Endothelial cell (in vitro differentiated cells): ENCODE measurements at regions not wholly inside any gene's neighbourhood (a gene's known extent, or its start where the extent isn't known, plus 50 kb on each side); places are given as distances from the start of the nearest gene placed in this dataset.

Experiments used
- DNase-seq: peaks from one replicate; pipeline ENCODE4 v3.0.0; 2021; ENCODE audit warnings: low spot score
- H3K27ac Mint-ChIP-seq: one replicate; pipeline ENCODE4 v1.8.0; 2021; ENCODE audit warnings: mixed read lengths, inconsistent platforms; ENCODE audit not compliant: unreplicated experiment
- H3K27me3 Mint-ChIP-seq: one replicate; pipeline ENCODE4 v1.8.0; 2021; ENCODE audit warnings: mild to moderate bottlenecking, moderate library complexity, mixed read lengths, inconsistent platforms; ENCODE audit not compliant: unreplicated experiment
- H3K36me3 Mint-ChIP-seq: one replicate; pipeline ENCODE4 v1.8.0; 2021; ENCODE audit warnings: mild to moderate bottlenecking, low read depth, mixed read lengths, inconsistent platforms; ENCODE audit not compliant: unreplicated experiment
- H3K4me1 Mint-ChIP-seq: one replicate; pipeline ENCODE4 v1.8.0; 2021; ENCODE audit warnings: mild to moderate bottlenecking, mixed read lengths, inconsistent platforms; ENCODE audit not compliant: unreplicated experiment
- H3K4me3 Mint-ChIP-seq: one replicate; pipeline ENCODE4 v1.8.0; 2021; ENCODE audit warnings: mild to moderate bottlenecking, mixed read lengths, inconsistent platforms; ENCODE audit not compliant: unreplicated experiment
- H3K9me3 Mint-ChIP-seq: one replicate; pipeline ENCODE4 v1.8.0; 2021; ENCODE audit warnings: mixed read lengths, inconsistent platforms; ENCODE audit not compliant: unreplicated experiment
- TF ChIP-seq, protein P1 (sequence below): fragments of 200-600 bp; sonication (generic); IDR thresholded peaks from one replicate; pipeline ENCODE4 v1.5.0; 2021; ENCODE audit warnings: antibody characterized with exemption; ENCODE audit not compliant: unreplicated experiment

DNA sequence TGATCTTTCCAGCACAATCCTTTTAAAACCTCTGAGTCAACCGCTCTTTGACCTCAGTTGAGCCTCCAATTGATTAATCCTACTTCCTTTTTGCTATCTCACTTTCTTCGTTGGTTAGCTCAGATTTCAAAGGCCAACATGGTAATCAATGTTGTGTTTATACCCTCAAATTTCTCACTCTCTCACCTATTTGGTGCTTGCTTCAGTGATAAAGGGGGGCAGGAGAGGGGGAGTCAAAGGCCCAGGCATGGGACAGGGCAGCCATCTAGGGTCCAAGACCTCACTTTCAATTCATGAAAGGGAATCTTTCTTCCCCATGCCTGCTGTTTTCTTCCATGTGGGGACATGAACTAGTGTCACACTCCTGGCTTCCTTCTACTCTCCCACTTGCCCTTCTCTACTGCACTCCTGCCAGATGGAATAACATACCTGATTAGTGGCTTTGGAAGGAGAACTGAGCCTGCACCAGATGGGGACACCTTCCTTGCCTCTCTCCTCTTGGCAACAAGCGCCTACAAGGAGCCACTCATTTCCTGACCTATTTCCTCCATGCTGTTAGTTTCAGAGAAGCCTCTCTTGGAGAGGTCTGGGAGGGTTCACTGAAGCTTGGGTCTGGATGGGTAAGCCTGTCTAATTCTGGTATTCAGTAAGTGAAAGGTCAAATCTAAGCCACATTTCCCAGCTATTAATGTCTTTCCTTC, 73.3 kb upstream of the ARHGAP29 start:
- H3K9me3 Mint-ChIP-seq: no peaks in the 10 kb centered on the region
- TF ChIP-seq, protein P1, sequence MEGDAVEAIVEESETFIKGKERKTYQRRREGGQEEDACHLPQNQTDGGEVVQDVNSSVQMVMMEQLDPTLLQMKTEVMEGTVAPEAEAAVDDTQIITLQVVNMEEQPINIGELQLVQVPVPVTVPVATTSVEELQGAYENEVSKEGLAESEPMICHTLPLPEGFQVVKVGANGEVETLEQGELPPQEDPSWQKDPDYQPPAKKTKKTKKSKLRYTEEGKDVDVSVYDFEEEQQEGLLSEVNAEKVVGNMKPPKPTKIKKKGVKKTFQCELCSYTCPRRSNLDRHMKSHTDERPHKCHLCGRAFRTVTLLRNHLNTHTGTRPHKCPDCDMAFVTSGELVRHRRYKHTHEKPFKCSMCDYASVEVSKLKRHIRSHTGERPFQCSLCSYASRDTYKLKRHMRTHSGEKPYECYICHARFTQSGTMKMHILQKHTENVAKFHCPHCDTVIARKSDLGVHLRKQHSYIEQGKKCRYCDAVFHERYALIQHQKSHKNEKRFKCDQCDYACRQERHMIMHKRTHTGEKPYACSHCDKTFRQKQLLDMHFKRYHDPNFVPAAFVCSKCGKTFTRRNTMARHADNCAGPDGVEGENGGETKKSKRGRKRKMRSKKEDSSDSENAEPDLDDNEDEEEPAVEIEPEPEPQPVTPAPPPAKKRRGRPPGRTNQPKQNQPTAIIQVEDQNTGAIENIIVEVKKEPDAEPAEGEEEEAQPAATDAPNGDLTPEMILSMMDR: no peak
- DNase-seq: no peak
- H3K27ac Mint-ChIP-seq: no peak overlapping the region
- H3K4me1 Mint-ChIP-seq: peaks cover 3% of the 10 kb centered on the region
- no peaks in the 10 kb centered on the region for H3K27me3 Mint-ChIP-seq
- no peaks in the 10 kb centered on the region for H3K36me3 Mint-ChIP-seq
- H3K4me3 Mint-ChIP-seq: no peak overlapping the region

DNA sequence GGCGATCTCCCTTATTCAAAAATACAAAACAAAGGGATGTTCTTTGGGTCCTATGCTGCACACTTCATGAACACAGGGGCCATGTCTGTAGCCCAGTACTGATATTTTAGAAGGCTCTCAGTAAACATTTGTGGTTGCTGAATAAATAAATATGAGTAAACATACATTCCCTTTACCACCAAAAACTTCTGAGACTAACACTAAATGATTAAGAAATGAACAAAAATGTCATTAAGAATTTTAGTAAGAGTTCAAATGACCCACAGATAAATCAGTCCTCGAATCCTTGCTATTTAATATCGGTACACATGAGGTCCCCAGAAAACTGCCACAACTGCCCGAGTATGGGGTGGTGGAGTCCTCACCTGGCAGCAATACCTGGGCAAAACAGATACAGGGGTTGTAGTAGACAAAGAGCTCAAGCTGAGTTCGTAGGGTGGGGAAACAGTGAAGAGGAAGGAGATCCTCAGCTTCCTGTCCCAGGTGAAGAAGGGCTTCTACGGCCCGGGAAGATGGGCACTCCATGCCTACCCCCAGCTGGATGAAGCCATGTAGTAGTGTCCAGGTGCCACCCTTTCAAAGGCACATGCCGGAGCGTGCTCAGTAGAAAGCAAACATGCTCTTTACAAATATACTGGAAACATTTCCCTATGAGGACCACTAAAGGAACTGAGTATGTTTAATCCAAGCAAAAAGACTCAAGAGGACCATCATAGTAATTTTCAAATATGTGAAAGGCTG, 72.6 kb upstream of the ARHGAP29 start:
- Mint-ChIP-seq H3K4me3 (no peak overlapping the region), H3K4me1 (no peaks in the 10 kb centered on the region), H3K36me3 (no peaks in the 10 kb centered on the region), H3K27me3 (no peaks in the 10 kb centered on the region), H3K27ac (no peak overlapping the region), H3K9me3 (no peaks in the 10 kb centered on the region)
- no peak for DNase-seq
- TF ChIP-seq, protein P1: no peak

DNA sequence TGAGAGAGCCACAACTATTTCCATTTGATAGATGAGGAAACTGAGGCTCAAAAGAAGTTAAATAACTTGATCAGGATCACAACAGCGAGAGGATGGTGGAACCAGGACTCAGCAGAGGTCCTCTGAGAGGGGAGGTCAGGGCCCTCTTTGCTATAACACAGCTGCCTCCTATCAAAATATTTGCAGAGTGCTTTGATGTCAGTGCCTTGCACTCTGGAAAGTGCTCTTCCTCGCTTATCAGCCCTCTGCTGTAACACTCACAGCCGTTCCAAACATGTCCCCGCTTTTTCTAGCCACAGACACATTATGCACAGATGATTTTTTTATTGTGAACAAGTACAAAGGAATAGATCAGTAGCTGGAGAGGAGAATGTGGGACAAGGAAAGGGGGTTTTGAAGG, 71.8 kb upstream of the ARHGAP29 start:
- H3K4me1 Mint-ChIP-seq: no peaks in the 10 kb centered on the region

DNA sequence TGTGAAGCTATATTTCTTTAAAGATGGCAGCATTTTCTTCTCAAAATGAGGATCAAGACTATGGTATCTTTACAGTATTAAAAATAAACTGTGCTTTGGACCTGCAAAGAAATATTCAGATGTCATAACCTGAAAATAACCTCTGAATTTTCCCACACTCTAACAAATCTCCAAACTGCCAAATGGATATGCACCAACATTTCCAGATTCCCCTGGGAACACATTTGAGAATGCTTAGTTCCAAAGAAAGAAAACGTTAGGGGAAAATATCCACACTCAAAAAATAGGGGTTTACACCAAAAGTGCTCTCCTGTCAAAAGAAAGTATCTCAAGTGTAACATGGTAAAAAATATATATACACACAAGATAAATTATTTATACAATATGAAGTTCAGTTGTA, 69.1 kb upstream of the ARHGAP29 start:
- Mint-ChIP-seq H3K36me3 (no peaks in the 10 kb centered on the region), H3K27me3 (peaks cover 5% of the 10 kb centered on the region), H3K9me3 (no peaks in the 10 kb centered on the region), H3K4me1 (peaks cover 7% of the 10 kb centered on the region), H3K27ac (no peak overlapping the region), H3K4me3 (no peak overlapping the region)
- TF ChIP-seq, protein P1: no peak
- no peak for DNase-seq

More for the DNA sequence above, 71.8 kb upstream of the ARHGAP29 start:
- H3K27me3 Mint-ChIP-seq: no peaks in the 10 kb centered on the region
- TF ChIP-seq, protein P1: no peak
- no peaks in the 10 kb centered on the region for H3K36me3 Mint-ChIP-seq
- no peaks in the 10 kb centered on the region for H3K9me3 Mint-ChIP-seq
- DNase-seq: no peak
- peak overlapping the region; percentile 7 for H3K4me3 Mint-ChIP-seq
- no peak overlapping the region for H3K27ac Mint-ChIP-seq

DNA sequence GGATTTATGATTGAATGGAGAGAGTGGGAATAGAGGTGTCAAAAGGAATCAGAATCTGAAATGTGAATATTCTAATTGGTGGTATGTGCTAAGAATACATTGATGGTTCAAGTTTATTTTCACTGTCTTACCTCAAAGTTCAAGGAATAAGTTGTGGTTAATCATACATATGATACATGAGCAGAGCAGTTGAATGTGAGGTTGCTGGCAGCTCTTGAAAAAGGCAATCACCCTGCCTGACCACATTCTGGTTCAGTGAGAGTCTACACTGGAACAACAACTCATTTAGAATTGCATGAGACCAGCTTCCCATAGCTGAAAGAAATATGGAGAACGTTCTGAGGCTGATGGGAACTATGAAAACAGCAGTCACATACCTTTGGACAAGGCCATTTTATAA, 68.3 kb upstream of the ARHGAP29 start:
- no peaks in the 10 kb centered on the region for H3K9me3 Mint-ChIP-seq
- no peak for DNase-seq
- H3K27ac Mint-ChIP-seq: no peak overlapping the region

More for the DNA sequence above, 68.3 kb upstream of the ARHGAP29 start:
- no peaks in the 10 kb centered on the region for H3K36me3 Mint-ChIP-seq
- H3K4me1 Mint-ChIP-seq: peaks cover 13% of the 10 kb centered on the region
- H3K27me3 Mint-ChIP-seq: peaks cover 5% of the 10 kb centered on the region
- H3K4me3 Mint-ChIP-seq: no peak overlapping the region
- TF ChIP-seq, protein P1: no peak
